ENCODE measurements at regions not wholly inside any gene's neighbourhood (a gene's known extent, or its start where the extent isn't known, plus 50 kb on each side); places are given as distances from the start of the nearest gene placed in this dataset.

GRCh38 chr10:2011106-2011716 is 273.9 kb upstream of the ADARB2 start:
- in situ Hi-C loops (cut with MboI; ENCODE audit: low sequenced_read_pairs): no loop called here

- in situ Hi-C loops (cut with MboI; ENCODE audit: low sequenced_read_pairs): no loop called here
Measured at GRCh38 chr10:2005546-2005945, 268.2 kb upstream of the ADARB2 start.

- in situ Hi-C loops (cut with MboI; ENCODE audit: low sequenced_read_pairs): no loop called here
Measured at GRCh38 chr10:1992930-1993329, 255.6 kb upstream of the ADARB2 start.

- in situ Hi-C loops (cut with MboI; ENCODE audit: low sequenced_read_pairs): no loop called here
Measured at GRCh38 chr10:1989090-1989489, 251.8 kb upstream of the ADARB2 start.

GRCh38 chr10:1981976-1982375 is 244.7 kb upstream of the ADARB2 start:
- in situ Hi-C loops (cut with MboI; ENCODE audit: low sequenced_read_pairs): no loop called here

GRCh38 chr10:1980459-1980858 is 243.1 kb upstream of the ADARB2 start:
- in situ Hi-C loops (cut with MboI; ENCODE audit: low sequenced_read_pairs): no loop called here

GRCh38 chr10:1978584-1978983 is 241.3 kb upstream of the ADARB2 start:
- in situ Hi-C loops (cut with MboI; ENCODE audit: low sequenced_read_pairs): no loop called here

- in situ Hi-C loops (cut with MboI; ENCODE audit: low sequenced_read_pairs): no loop called here
Measured at GRCh38 chr10:1977461-1977860, 240.1 kb upstream of the ADARB2 start.

GRCh38 chr10:1972406-1972805 is 235.1 kb upstream of the ADARB2 start:
- in situ Hi-C loops (cut with MboI; ENCODE audit: low sequenced_read_pairs): no loop called here

GRCh38 chr10:1968257-1969033 is 231.1 kb upstream of the ADARB2 start:
- in situ Hi-C loops (cut with MboI; ENCODE audit: low sequenced_read_pairs): no loop called here

GRCh38 chr10:1966712-1967376 is 229.5 kb upstream of the ADARB2 start:
- in situ Hi-C loops (cut with MboI; ENCODE audit: low sequenced_read_pairs): no loop called here

- in situ Hi-C loops (cut with MboI; ENCODE audit: low sequenced_read_pairs): no loop called here
Measured at GRCh38 chr10:1964476-1964875, 227.2 kb upstream of the ADARB2 start.

GRCh38 chr10:1963341-1963740 is 226.0 kb upstream of the ADARB2 start:
- in situ Hi-C loops (cut with MboI; ENCODE audit: low sequenced_read_pairs): no loop called here

- in situ Hi-C loops (cut with MboI; ENCODE audit: low sequenced_read_pairs): no loop called here
Measured at GRCh38 chr10:1961989-1962388, 224.7 kb upstream of the ADARB2 start.

GRCh38 chr10:1960982-1961381 is 223.7 kb upstream of the ADARB2 start:
- in situ Hi-C loops (cut with MboI; ENCODE audit: low sequenced_read_pairs): no loop called here

- in situ Hi-C loops (cut with MboI; ENCODE audit: low sequenced_read_pairs): no loop called here
Measured at GRCh38 chr10:1957057-1957456, 219.7 kb upstream of the ADARB2 start.

- in situ Hi-C loops (cut with MboI; ENCODE audit: low sequenced_read_pairs): no loop called here
Measured at GRCh38 chr10:1954300-1954699, 217.0 kb upstream of the ADARB2 start.

GRCh38 chr10:1952126-1953095 is 215.1 kb upstream of the ADARB2 start:
- in situ Hi-C loops (cut with MboI; ENCODE audit: low sequenced_read_pairs): no loop called here

- in situ Hi-C loops (cut with MboI; ENCODE audit: low sequenced_read_pairs): no loop called here
Measured at GRCh38 chr10:1950803-1951495, 213.6 kb upstream of the ADARB2 start.

GRCh38 chr10:1947464-1948003 is 210.2 kb upstream of the ADARB2 start:
- in situ Hi-C loops (cut with MboI; ENCODE audit: low sequenced_read_pairs): no loop called here
